Activated T-cell treated with anti-CD3 and anti-CD28 coated beads, Interleukin-2, amount 50 U/mL, for 48 hours (primary cell): ENCODE measurements at regions not wholly inside any gene's neighbourhood (a gene's known extent, or its start where the extent isn't known, plus 50 kb on each side); places are given as distances from the start of the nearest gene placed in this dataset.
A peak's percentile ranks its signal among the peaks of the same experiment; 100 is the strongest.

ENCODE experiments used
- DNase-seq, 2 experiments: peaks; one replicate each; pipeline ENCODE4 v3.0.0-alpha.2; 2020

DNA sequence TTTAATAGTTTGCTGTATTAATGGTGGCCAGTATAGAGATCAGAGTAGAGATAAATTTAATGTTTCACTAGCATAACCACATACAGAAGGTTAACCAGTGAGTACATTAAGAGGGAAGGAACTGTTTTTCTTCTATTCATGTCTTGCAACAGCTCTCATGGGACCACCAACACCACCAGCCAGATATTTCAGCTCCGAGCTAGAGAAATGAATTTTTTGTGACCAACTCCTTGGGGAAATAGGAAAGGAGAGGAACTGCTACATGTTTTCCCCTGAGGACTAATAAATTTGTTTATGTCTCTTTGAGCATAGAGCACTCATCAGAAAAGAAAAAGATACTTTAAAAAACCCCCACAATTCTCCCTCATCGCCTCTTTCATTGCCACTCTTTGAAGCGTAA lies 247.5 kb downstream of the MBNL1 start:
- DNase-seq: no peak

DNA sequence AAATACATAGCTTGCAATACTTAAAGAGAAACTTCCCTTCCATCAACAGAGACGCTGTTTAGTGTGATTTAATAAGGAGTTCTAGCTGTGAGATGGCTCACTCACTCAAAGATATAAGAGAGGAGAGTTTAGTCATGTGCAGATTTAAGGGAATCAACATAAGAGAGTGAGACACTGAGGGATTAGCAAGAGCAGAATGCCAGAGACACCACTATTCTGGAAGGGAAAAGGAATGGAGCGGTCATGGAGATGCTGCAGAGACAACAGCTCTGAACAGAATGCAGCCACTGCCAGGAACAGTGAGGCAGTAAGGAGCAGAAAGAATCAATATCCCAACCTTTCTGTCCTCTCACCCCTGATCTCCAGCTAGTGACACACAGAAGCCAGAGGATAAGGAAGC lies 248.8 kb downstream of the MBNL1 start:
- no peak for DNase-seq

DNA sequence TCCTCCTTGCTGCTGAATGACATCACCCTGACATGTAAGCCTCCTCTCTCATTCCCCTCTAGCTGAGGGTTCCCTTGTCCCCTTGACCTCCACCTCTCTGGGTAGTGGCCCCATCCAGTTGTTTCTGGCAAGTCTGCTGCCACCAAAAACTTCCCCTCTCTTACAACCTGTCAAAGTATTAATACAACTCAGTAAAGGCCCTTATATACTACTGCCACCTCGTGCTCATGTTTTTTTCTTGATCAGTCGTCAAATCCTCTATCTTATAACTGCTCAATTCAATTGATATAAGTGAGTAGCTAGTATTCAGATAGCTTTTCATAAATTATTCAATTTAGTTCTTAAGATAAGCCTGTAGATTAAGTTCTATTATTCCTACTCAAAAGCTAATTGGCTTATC lies 249.6 kb downstream of the MBNL1 start:
- DNase-seq: no peak

DNA sequence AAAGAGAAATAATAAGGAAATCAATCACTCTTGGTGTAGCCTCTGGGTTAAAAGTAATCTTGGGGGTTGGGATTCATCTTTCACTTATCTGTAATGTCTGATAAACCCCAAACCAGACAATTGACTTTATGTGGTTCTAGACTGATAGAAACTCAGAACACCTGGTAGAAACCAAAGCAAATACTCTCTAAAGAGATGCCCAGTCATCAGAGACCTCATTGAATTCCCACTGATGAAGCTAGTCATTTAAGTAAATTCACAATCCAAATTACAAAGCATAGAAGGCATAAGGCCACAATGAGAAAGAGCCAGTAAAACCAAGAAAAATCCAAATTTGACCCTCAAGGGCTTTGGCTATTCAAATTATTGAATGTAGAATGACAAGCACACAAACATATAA lies 250.6 kb downstream of the MBNL1 start:
- DNase-seq: no peak

DNA sequence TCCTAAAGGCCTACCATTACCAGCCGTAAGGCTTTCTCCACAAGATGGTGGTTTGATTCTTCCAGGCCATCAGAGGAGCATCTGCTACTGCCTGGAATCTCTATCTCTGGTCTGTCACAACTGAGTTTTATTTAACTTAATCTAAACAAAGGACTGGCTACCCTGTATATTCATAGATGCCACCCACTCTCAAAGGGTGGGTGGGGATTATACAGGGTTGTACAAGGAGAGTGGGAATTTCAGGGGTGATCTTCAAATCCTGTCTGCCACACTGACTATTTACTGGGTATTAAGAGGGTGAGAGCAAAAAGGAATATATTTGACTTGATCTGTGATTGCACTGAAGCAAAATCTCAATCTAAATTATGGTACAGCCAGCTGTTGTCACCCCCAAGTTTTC lies 253.3 kb downstream of the MBNL1 start:
- no peak for DNase-seq

DNA sequence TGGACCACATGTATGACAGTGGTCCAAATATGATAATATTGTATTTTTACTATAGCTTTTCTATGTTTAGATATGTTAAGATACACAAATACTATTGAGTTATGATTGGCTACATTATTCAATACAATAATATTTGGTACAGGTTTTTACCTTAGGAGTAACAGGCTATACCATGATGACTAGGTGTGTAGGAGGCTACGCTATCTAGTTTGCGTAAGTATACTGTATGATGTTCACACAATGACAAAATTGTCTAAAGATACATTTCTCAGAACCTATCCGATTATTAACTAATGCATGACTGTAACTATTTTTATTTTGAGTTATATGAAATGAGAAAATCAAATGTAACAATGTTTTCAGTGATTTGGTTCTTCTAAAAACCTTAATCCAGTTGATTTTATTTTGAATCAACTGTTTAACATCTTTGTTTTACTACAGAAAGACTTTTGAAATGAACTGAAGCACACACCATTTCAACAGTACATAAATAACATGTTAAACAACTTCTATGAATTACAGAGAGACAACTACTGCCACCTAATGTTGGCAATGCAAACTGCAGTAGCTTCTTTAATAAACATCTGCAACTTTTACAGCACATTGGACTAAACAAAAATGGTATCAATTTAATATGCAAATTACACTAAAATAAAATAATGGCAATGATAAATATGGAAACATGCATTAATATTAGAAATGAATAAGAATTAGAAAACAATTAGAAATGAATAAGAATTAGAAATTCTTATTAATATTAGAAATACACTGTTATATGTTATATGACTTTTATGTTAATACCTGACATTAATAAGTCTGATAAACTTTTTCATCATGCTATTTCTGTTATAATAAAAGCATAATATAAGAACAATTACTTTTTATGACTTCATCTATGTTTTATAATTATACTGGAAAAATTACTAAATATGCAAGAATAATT lies 255.7 kb downstream of the MBNL1 start:
- DNase-seq: no peak

DNA sequence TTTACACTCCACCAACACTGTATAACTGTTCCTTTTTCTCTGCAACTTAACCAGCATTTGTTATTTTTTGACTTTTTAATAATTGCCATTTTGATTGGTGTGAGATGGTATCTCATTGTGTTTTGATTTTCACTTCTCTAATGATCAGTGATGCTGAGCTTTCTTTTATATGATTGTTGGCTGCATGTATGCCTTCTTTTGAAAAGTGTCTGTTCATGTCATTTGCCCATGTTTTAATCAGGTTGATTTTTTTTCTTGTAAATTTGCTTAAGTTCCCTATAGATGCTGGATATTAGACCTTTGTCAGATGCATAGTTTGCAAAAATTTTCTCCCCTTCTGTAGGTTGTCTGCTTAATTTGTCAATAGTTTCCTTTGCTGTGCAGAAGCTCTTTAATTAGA lies 263.0 kb downstream of the MBNL1 start:
- no peak for DNase-seq

DNA sequence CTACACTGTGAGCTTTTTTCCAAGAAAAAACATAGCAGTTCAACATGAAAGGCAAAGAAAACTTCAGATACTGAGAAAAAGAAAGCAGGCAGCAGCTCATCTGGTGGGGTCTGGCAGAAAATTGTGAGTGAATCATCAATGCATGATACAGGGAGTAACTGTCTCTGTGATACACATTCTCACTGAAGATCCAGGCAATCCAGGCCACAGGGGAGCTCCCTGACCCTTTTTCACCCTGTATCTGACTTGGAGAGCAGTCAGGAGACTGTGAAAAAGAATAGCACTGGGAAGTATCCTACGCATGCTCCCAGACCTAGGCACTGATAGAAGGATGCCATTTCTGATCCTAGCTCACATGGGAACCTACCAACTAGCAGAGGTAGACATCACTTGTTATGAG lies 269.8 kb downstream of the MBNL1 start:
- DNase-seq: no peak

DNA sequence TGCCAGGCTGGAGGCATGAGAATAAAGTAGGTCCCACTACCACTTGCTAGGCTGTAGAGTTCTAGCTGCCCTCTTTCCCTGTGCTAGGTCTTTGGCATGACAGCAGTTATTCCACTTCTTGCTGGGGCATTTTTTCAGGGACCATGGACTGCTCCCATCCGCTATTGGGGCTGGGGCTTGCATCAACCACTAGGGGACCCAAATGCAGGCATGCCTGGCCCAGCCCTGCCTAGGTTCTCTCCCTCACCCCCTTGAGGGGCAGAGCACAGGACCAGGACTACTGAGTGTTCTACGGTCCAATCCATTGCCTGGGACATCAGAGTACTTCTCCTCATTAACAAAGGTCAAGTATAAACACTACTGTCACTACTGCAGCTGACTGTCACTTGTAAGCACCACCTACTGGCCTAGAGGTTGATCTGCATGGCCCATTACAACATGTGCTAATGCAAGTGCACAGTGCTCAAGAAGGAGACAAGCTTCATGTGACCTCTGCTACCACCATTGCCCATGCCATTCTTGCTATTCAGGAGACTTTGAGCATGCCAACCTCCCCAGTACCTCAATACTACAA lies 270.5 kb downstream of the MBNL1 start:
- DNase-seq: no peak

DNA sequence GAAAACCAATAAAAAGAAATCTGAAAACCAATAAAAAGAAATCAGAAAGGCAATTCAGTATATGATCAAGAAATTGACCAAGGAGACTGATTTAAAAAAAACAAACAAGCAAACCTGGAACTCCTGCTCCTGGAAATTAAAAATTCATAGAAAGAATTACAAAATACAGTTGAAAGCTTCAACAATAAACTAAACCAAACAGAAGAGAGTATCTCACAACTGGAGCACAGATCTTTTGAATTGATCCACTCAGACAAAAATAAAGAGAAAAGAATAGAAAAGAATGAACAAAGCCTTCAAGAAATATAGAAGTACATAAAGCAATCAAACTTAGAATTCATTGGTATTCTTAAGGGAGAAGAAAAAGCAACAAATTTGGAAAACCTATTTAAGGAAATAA lies 271.4 kb downstream of the MBNL1 start:
- DNase-seq: no peak

DNA sequence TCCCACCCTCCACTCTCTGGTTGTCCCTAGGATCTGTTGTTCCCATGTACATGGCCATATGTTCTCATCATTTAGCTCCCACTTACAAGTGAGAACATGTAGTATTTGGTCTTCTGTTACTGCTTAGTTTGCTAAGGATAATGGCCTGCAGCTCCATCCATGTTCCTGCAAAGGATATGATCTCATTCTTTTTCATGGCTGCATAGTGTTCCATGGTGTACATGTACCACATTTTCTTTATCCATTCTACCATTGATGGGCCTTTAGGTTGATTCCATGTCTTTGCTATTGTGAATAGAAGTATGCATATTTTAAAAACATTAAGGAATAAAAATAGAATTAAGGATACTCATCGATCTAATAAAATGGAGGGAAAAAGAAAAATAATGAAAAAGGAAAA lies 278.4 kb downstream of the MBNL1 start:
- DNase-seq: no peak

DNA sequence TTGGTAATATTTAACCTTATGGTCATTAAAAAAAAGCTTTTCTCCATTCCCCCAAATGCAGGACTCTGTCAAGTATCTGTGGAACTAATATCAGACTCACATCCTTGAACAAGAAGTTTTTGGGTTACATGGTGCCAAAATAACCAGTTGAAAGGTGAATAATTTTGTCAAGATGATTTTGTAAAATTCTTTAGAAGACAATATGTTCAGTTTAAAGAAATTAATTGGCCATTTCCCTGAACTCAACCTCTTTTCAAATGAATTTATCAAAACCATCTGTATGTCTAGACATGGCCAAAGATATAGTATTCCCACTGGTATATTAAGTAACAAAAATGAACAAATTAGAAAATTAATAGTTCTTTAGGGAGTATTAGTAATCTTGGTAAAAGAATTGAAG lies 280.5 kb downstream of the MBNL1 start:
- DNase-seq: no peak

DNA sequence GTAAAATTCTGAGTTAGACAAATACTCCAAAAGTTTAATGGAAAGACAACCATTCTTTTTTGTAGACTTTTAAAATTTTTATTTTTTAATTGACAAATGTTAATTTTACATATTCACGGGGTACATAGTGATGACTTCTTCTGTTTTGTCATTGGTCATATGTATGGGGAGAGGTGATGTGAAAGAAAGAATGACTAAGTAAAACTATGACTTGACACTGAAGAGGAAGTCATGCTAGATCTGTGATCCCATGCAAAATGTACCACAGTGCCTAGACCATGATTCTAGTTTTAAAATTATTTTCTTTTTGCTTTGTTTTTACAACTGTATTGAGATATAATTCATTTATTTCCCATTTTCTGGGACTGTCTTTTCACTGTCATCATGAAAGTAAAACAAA lies 281.6 kb downstream of the MBNL1 start:
- DNase-seq: no peak

DNA sequence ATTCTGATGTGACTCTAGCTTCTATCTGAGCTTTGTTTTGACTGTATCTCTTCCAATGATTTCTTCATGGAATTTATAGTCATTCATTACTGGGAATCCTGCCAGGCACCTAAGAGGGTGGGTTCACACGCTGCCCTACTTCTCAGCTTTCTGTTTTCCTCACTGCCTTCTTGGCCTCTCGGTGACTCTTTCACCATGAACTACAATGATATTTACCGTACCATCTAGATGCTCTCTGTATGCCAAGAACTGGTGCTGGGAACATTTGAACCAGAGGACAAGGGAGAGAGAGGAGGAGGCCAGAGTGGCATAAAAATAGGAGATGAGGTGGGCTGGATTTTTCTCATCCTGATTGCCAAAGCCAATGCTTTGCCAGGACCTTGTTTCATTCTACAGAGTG lies 280.0 kb upstream of the P2RY1 start:
- no peak for DNase-seq

DNA sequence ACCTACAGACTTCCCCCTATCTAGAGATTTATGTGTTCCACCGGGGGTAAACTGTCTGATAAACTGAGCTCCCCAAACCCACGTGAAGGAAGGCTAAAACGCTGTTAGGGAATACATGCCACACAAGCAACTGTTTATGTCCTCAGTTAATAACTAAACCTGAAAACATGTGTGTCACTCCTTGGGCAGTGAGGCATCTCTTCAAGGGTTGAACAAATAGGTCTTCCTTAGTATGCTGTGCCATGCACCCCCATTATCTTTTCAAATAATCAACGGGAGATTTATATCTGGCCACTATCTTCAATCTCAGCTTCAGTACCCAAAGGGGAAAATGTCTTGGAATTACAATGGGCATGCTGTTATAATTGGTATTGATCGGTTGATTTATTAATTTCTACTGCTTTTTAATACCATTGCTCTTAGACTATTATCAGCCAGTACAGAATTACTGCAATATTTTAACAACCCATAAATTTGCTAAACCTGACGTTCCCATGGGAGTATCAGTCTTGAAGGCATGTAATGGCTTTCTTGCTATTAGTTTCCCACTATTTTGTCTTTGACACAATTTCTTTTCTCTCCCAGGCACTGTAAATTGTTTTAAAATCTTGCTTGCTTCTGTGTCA lies 279.2 kb upstream of the P2RY1 start:
- no peak for DNase-seq

DNA sequence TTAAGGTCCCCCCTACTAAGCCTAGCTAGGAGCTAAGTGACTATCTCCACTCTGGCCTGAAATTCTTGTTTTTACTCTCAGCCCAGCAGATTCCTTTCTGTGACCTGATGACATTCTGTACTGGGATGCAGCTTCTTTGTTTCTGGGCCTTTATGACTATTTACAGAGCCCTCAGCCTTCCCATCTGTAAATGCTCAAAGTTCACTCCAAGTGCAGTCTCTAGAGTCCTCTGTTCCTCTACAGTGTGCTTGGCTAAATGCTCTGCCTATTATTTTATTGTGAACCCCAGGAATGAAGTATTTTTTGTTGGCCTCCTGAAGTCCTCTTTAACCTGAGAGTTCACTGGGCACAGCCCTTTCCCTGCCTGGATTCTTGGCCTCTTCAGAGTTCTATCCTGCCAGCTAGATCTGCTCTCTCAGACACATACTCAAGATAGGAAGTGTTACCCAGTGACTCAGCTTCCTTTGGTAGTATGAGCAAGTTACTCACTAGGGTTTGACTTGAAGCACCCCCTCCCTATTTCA lies 278.1 kb upstream of the P2RY1 start:
- no peak for DNase-seq

DNA sequence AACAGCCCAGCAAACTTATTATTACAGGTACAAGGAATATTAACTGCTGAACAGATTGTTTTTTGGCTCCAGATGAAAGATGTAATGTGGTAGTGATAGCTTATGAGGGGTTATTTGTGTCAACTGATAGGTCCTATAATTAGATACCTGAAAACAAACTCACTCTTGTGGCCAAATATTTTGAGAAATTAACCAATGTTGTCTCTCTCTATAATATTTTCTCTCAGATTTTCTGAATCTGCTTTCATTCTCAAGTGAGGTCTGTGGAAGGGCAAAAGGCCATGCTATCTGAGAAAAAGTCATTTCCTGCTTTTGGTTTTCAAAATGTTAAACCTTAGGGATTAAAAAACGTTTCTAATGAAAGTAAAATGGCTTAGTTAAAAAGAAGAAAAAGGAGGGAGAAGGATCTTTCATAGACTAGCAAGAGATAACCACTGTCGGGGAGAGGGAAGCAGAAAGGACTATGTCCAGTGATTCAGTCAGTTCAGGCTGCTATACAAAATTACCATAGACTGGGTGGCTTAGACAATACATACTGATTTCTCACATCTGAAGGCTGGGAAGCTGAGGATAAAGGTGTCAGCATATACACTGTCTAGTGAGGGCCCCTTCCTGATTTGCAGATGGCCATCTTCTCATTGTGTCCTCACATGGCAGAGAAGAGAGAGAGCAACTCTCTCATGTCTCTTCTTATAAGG lies 277.5 kb upstream of the P2RY1 start:
- DNase-seq: no peak

DNA sequence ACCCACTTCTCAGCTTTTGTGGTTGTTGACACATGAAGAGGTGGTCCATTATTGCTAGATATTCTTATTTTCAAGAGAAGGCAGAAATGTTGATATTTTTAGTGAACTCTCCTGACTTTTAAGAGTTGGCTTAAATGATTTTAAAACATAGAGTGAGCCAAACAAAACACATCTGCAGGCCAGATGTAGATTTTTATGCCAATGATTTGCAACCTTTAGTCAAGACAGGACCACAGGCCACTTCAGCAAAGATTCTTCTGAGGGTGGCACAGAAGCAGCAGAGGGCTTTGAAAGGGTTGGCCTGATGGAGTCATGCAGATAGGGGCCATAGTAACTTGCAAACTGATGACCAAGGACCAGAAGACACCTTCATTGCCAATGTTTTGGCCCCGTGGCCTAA lies 276.5 kb upstream of the P2RY1 start:
- no peak for DNase-seq

DNA sequence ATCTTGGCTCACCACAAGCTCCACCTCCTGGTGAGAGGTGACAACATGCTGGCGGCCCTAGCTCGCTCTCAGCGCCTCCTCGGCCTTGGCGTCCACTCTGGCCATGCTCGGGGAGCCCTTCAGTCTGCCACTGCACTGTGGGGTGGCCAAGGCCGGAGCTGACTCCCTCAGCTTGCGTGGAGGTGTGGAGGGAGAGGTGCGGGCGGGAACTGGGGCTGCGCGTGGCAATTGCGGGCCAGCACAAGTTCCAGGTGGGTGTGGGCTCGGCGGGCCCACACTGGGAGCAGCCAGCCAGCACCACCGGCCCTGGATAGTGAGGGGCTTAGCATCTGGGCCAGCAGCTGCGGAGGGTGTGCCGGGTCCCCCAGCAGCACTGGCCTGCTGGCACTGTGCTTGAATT lies 275.7 kb upstream of the P2RY1 start:
- no peak for DNase-seq

DNA sequence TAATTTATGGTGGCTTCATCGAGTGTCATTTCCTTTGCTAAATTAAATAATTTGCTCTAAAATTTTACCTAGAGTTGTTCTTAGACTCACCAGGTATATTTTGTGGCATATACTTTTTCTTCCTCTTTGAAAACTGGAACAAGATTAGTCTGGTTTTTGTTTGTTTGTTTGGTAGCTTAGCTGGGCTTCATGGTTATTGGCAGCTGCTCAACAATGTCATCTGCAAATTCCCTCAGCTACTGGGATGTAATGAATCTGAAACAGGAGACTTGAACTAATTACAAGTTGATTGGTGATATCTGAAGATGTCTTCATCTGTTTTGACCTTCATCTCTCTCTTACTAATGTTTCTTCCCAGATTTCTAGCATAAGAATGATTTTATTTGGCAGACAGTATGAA lies 270.5 kb upstream of the P2RY1 start:
- DNase-seq: no peak

DNA sequence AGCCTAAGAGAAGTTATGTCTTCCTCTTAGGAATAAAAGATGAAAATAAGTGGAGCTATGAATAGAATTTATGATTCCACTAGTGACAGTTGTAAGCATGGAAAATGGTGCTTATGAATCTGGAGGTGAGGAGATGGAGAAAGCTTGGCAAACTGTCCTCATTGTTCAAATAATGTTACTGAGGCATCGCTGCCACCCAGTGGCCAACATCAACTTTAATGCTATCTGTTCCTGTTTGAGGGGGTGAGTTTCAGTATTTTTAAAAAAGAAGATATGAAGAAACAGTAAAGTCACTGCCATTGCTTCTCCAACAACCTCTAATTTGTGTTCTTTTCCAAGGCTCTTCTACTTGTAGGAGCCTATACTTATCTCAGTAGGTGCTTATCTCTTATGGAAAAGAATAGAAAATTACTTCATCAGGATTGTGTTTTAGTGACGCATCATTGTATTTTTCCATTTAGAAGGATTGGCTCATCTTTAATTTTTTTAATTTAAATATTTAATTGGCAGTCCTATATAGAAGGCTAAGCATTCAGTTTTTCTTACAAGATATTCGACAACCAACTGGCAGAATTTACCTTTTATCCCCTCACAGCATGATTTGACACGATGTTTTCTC lies 260.4 kb upstream of the P2RY1 start:
- DNase-seq: peak; percentile 41 to 45

DNA sequence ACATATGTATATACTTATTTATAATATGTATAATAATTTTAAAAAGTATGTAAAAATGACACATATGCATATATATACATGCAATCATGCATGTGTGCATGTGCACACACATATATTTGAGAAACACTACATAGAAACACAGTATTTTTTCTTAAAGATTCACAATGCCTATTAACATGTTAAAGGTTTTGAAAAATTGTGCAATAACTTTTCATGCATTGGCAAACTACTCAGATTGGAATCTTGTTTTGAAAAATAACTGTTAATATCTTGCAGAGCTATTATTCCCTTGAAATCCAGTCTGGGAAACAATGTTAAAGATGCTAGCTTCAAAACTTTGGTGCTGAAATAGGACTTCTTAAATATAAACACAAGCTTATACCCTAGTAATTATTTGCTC lies 256.2 kb upstream of the P2RY1 start:
- DNase-seq: no peak

DNA sequence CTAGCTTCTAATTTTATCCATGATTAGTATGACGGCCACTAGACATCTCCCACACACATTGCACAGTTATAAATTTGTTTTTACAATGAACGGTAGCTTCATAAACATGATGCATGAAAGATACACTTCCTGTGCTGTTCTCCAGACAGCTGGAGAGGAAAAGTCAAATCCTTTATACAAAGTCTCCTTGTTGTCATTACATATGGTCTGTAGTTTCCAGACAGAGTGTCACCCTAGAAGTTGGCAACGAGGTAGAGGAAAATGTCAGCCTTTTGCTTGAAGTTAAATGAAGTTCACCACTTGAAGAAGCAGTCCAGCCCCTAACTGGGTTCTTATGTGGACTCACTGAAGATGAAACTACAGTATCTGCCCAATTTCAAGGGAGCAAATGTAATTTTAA lies 253.0 kb upstream of the P2RY1 start:
- DNase-seq: no peak
